Endothelial cell of umbilical vein (primary cell): ENCODE measurements at regions not wholly inside any gene's neighbourhood (a gene's known extent, or its start where the extent isn't known, plus 50 kb on each side); places are given as distances from the start of the nearest gene placed in this dataset.

ENCODE experiments used
- CTCF ChIP-seq, 2 donors: IDR thresholded peaks; 1 replicate in 1 of 2; 2 replicates in 1 of 2; pipeline ENCODE4 v1.5.1; 2011; ENCODE audit warnings: low read length in 2 of 2, mild to moderate bottlenecking in 2 of 2, moderate library complexity in 2 of 2, control low read depth in 1 of 2, inconsistent platforms in 1 of 2, low read depth in 1 of 2; ENCODE audit not compliant: insufficient read depth in 1 of 2; ENCODE audit errors: extremely low read depth in 1 of 2
- EZH2 ChIP-seq: IDR thresholded peaks from 2 replicates; pipeline ENCODE4 v1.6.1; 2012; ENCODE audit warnings: borderline replicate concordance, low read depth, mild to moderate bottlenecking, moderate library complexity, low read length, inconsistent platforms; ENCODE audit not compliant: severe bottlenecking
- FOS ChIP-seq: IDR thresholded peaks from 2 replicates; pipeline ENCODE4 v1.6.1; 2011; ENCODE audit warnings: mild to moderate bottlenecking, low read length, moderate library complexity, borderline replicate concordance; ENCODE audit not compliant: insufficient read depth
- POLR2A ChIP-seq: IDR thresholded peaks from 2 replicates; pipeline ENCODE4 v1.6.1; 2012; ENCODE audit warnings: low read depth, mild to moderate bottlenecking, control low read depth, low read length

- TF ChIP-seq POLR2A: no peak
- no peak for TF ChIP-seq CTCF (IDR thresholded peaks at IDR 0.05; ENCODE audit: extremely low read depth in 1 of 2, insufficient read depth in 1 of 2, low read depth in 1 of 2, low read length in 2 of 2)
- no peak for TF ChIP-seq EZH2
- TF ChIP-seq FOS: no peak
These were observed 932.4 kb downstream of the TAF11L14 start for GRCh38 chr5:18566671-18567070.
